Smooth muscle cell (in vitro differentiated cells): ENCODE measurements at regions not wholly inside any gene's neighbourhood (a gene's known extent, or its start where the extent isn't known, plus 50 kb on each side); places are given as distances from the start of the nearest gene placed in this dataset.
A peak's percentile ranks its signal among the peaks of the same experiment; 100 is the strongest.

Source experiments
- DNase-seq: peaks from one replicate; lab custom pipeline; 2025; ENCODE audit not compliant: unreplicated experiment; lab: John Stamatoyannopoulos, UW
- H2AFZ ChIP-seq: fragments of 200-600 bp; sonication (generic); 2 replicates; pipeline ENCODE4 v1.6.0; 2016; ENCODE audit warnings: antibody characterized with exemption, low read depth, mild to moderate bottlenecking
- H3F3A ChIP-seq: fragments of 200-600 bp; sonication (generic); 2 replicates; pipeline ENCODE4 v1.6.0; 2017; ENCODE audit warnings: antibody characterized with exemption, low read depth
- H3K27ac ChIP-seq: fragments of 200-600 bp; sonication (generic); 2 replicates; pipeline ENCODE4 v1.5.1; 2016; ENCODE audit warnings: low read depth, mild to moderate bottlenecking
- H3K27me3 ChIP-seq: fragments of 200-600 bp; sonication (generic); 2 replicates; pipeline ENCODE4 v1.6.1; 2016; ENCODE audit warnings: low read depth, mild to moderate bottlenecking
- H3K36me3 ChIP-seq: fragments of 200-600 bp; sonication (generic); 2 replicates; pipeline ENCODE4 v1.5.1; 2016; ENCODE audit warnings: low read depth
- H3K4me1 ChIP-seq: fragments of 200-600 bp; sonication (generic); 2 replicates; pipeline ENCODE4 v1.5.1; 2016; ENCODE audit warnings: low read depth
- H3K4me2 ChIP-seq: fragments of 200-600 bp; sonication (generic); 2 replicates; pipeline ENCODE4 v1.6.0; 2016; ENCODE audit warnings: mild to moderate bottlenecking
- H3K4me3 ChIP-seq: fragments of 200-600 bp; sonication (generic); 2 replicates; pipeline ENCODE4 v1.5.1; 2016; ENCODE audit warnings: mild to moderate bottlenecking
- H3K79me2 ChIP-seq: fragments of 200-600 bp; sonication (generic); 2 replicates; pipeline ENCODE4 v1.6.0; 2016; ENCODE audit warnings: low read depth, mild to moderate bottlenecking
- H3K9ac ChIP-seq: fragments of 200-600 bp; sonication (generic); 2 replicates; pipeline ENCODE4 v1.6.0; 2016; ENCODE audit warnings: low read depth
- H3K9me3 ChIP-seq: fragments of 200-600 bp; sonication (generic); replicated peaks from 2 replicates; pipeline ENCODE4 v1.5.1; 2016; ENCODE audit warnings: low read depth
- H4K20me1 ChIP-seq: fragments of 200-600 bp; sonication (generic); 2 replicates; pipeline ENCODE4 v1.6.0; 2016; ENCODE audit warnings: low read depth
- CTCF ChIP-seq: fragments of 200-600 bp; sonication (generic); IDR thresholded peaks from 2 replicates; pipeline ENCODE4 v1.5.1; 2017; ENCODE audit warnings: borderline replicate concordance, mild to moderate bottlenecking, antibody characterized with exemption; ENCODE audit not compliant: insufficient read depth, poor library complexity, severe bottlenecking
- WGBS: methylation state at CpG from one replicate; pipeline ENCODE4 v1.1.7; 2016; ENCODE audit warnings: low lambda C conversion rate; 5-methylcytosine and 5-hydroxymethylcytosine counted together

GRCh38 chr18:76203552-76203951 lies 291.5 kb downstream of the ZNF516 start:
- DNase-seq = no peak
- 94% methylated on average over 5 of the region's 6 CpGs for WGBS
- no peaks in the 10 kb centered on the region for H3K79me2 ChIP-seq
- H4K20me1 ChIP-seq = no peaks in the 10 kb centered on the region
- H3K4me1 ChIP-seq = peaks cover 1% of the 10 kb centered on the region
- no peak overlapping the region for H3K9ac ChIP-seq
- no peak overlapping the region for H3K4me3 ChIP-seq
- no peak for TF ChIP-seq CTCF
- H3K27ac ChIP-seq = no peak overlapping the region
- H3K4me2 ChIP-seq = no peak overlapping the region
- no peak overlapping the region for H2AFZ ChIP-seq
- no peaks in the 10 kb centered on the region for H3K36me3 ChIP-seq
- no peaks in the 10 kb centered on the region for H3K27me3 ChIP-seq
- H3K9me3 ChIP-seq = no peaks in the 10 kb centered on the region
- H3F3A ChIP-seq = no peaks in the 10 kb centered on the region

- Histone ChIP-seq H3K4me2 (no peak overlapping the region), H2AFZ (no peak overlapping the region), H3K36me3 (no peaks in the 10 kb centered on the region), H3K9me3 (no peaks in the 10 kb centered on the region), H3K9ac (no peak overlapping the region), H3K27ac (no peak overlapping the region), H3F3A (no peaks in the 10 kb centered on the region), H4K20me1 (no peaks in the 10 kb centered on the region), H3K27me3 (no peaks in the 10 kb centered on the region), H3K4me3 (no peak overlapping the region), H3K4me1 (no peaks in the 10 kb centered on the region), H3K79me2 (no peaks in the 10 kb centered on the region)
- 92% methylated on average over 2 of the region's 2 CpGs for WGBS
- DNase-seq = no peak
- no peak for TF ChIP-seq CTCF
These were observed 292.7 kb downstream of the ZNF516 start for GRCh38 chr18:76202322-76202721.

GRCh38 chr18:76195601-76196000 lies 299.4 kb downstream of the ZNF516 start:
- peak overlapping the region; percentile 26 for H3K27ac ChIP-seq
- TF ChIP-seq CTCF = no peak
- H3K27me3 ChIP-seq = no peaks in the 10 kb centered on the region
- no peaks in the 10 kb centered on the region for H4K20me1 ChIP-seq
- no peaks in the 10 kb centered on the region for H3K4me1 ChIP-seq
- no peak for DNase-seq
- no peaks in the 10 kb centered on the region for H3K79me2 ChIP-seq
- peak overlapping the region; percentile 68 for H3K4me2 ChIP-seq
- no peak overlapping the region for H3K9ac ChIP-seq
- H2AFZ ChIP-seq = peak overlapping the region; percentile 51
- no peaks in the 10 kb centered on the region for H3K9me3 ChIP-seq
- WGBS = 28% methylated on average over 1 of the region's 1 CpG
- no peak overlapping the region for H3K4me3 ChIP-seq
- no peaks in the 10 kb centered on the region for H3K36me3 ChIP-seq
- H3F3A ChIP-seq = no peaks in the 10 kb centered on the region

DNA sequence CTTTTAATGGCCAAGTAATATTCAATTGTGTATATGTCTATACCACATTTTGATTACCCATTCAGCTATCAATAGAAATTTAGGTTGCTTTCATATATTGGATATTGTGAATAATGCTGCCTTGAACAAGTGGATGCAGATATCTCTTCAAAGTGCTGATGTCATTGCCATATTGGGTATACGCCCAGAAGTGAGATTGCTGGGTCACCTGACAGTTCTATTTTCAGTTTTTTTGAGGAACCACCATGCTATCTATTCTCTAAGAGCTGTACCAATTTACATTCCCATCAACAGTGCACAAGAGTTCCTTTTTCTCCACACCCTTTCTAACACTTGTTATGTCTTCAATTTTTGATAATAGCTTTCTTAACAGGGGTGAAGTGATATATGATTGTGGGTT lies 306.9 kb downstream of the ZNF516 start:
- no peak for DNase-seq
- H3K4me2 ChIP-seq = no peak overlapping the region
- no peaks in the 10 kb centered on the region for H3K36me3 ChIP-seq
- no peaks in the 10 kb centered on the region for H3K4me1 ChIP-seq
- no peak overlapping the region for H3K27ac ChIP-seq
- H3K9ac ChIP-seq = no peak overlapping the region
- H3K79me2 ChIP-seq = no peaks in the 10 kb centered on the region
- TF ChIP-seq CTCF = no peak
- no peak overlapping the region for H2AFZ ChIP-seq
- H3F3A ChIP-seq = no peaks in the 10 kb centered on the region
- no peaks in the 10 kb centered on the region for H4K20me1 ChIP-seq
- H3K27me3 ChIP-seq = no peaks in the 10 kb centered on the region
- WGBS = 70% methylated on average over 1 of the region's 1 CpG
- no peak overlapping the region for H3K4me3 ChIP-seq
- no peaks in the 10 kb centered on the region for H3K9me3 ChIP-seq
